SK-N-SH (cell line): ENCODE measurements at regions not wholly inside any gene's neighbourhood (a gene's known extent, or its start where the extent isn't known, plus 50 kb on each side); places are given as distances from the start of the nearest gene placed in this dataset.

Experiments used
- CTCF ChIA-PET: fragments of 300-600, 350-600 bp; formaldehyde crosslinking; extraction: SDS; loops from one replicate; lab custom pipeline; 2021; lab: Yijun Ruan, JAX
- POLR2A ChIA-PET: fragments of 350-600 bp; sonication (Branson Sonifier 250); formaldehyde crosslinking; extraction: SDS; loops from one replicate; lab custom pipeline; 2020; ENCODE audit warnings: antibody characterized with exemption, inconsistent platforms; lab: Yijun Ruan, JAX
- DNase-seq: peaks from one replicate; pipeline ENCODE4 v3.0.0; 2012
- H2AFZ ChIP-seq: fragments of 200-600 bp; sonication (generic); 2 replicates; pipeline ENCODE4 v1.8.1; 2016; ENCODE audit warnings: antibody characterized with exemption, mild to moderate bottlenecking, low read depth
- H3F3A ChIP-seq: fragments of 200-600 bp; sonication (generic); replicated peaks from 2 replicates; pipeline ENCODE3; 2016; ENCODE audit warnings: antibody characterized with exemption, mild to moderate bottlenecking; ENCODE audit not compliant: insufficient read depth
- H3K27ac ChIP-seq, 2 experiments: fragments of 200-500 bp in 1 of 2; fragments of 200-600 bp in 1 of 2; sonication (Bioruptor generic) in 1 of 2; sonication (generic), shearing (Covaris generic) in 1 of 2; 2 replicates each; pipeline versions ENCODE4 v1.5.1 to v1.6.1; 2014 to 2016; ENCODE audit warnings: low read depth in 2 of 2, inconsistent platforms in 1 of 2, low read length in 1 of 2, mild to moderate bottlenecking in 1 of 2, mixed read lengths in 1 of 2
- H3K27me3 ChIP-seq: fragments of 200-600 bp; sonication (generic), shearing (Covaris generic); 2 replicates; pipeline ENCODE4 v1.6.1; 2016; ENCODE audit warnings: mixed run types; ENCODE audit not compliant: insufficient read depth
- H3K36me3 ChIP-seq, 2 experiments: fragments of 200-500 bp in 1 of 2; fragments of 200-600 bp in 1 of 2; sonication (Bioruptor generic) in 1 of 2; sonication (generic) in 1 of 2; replicated peaks in 1 of 2; 2 replicates each; pipeline versions ENCODE3 to v1.5.1; 2014 to 2016; ENCODE audit warnings: low read length in 1 of 2, mild to moderate bottlenecking in 1 of 2; ENCODE audit not compliant: insufficient read depth in 2 of 2, control insufficient read depth in 1 of 2
- H3K4me1 ChIP-seq, 2 experiments: fragments of 200-500 bp in 1 of 2; fragments of 200-600 bp in 1 of 2; sonication (Bioruptor generic) in 1 of 2; sonication (generic), shearing (Covaris generic) in 1 of 2; 2 replicates each; pipeline versions ENCODE4 v1.5.1 to v1.6.1; 2014 to 2016; ENCODE audit warnings: low read depth in 1 of 2, low read length in 1 of 2, mixed run types in 1 of 2; ENCODE audit not compliant: insufficient read depth in 2 of 2, control insufficient read depth in 1 of 2
- H3K4me2 ChIP-seq: fragments of 200-600 bp; sonication (generic), shearing (Covaris generic); 2 replicates; pipeline ENCODE4 v1.6.1; 2017; ENCODE audit warnings: mixed run types
- H3K4me3 ChIP-seq, 2 experiments: fragments of 200-500 bp in 1 of 2; fragments of 200-600 bp in 1 of 2; sonication (Bioruptor generic) in 1 of 2; sonication (generic), shearing (Covaris generic) in 1 of 2; 2 replicates each; pipeline versions ENCODE4 v1.5.1 to v1.8.1; 2014 to 2016; ENCODE audit warnings: low read depth in 2 of 2, inconsistent platforms in 1 of 2, low read length in 1 of 2, mild to moderate bottlenecking in 1 of 2, mixed read lengths in 1 of 2, moderate library complexity in 1 of 2
- H3K79me2 ChIP-seq: fragments of 200-600 bp; sonication (generic); 2 replicates; pipeline ENCODE4 v1.8.1; 2017; ENCODE audit warnings: mild to moderate bottlenecking; ENCODE audit not compliant: insufficient read depth
- H3K9ac ChIP-seq: fragments of 200-600 bp; sonication (generic); 2 replicates; pipeline ENCODE4 v1.6.1; 2017; ENCODE audit warnings: mixed run types
- H3K9me2 ChIP-seq: fragments of 200-600 bp; sonication (generic); 2 replicates; pipeline ENCODE4 v1.6.1; 2017; ENCODE audit warnings: mixed run types
- H3K9me3 ChIP-seq: fragments of 200-600 bp; sonication (generic); 2 replicates; pipeline ENCODE4 v1.6.1; 2017; ENCODE audit warnings: mixed run types, mild to moderate bottlenecking, moderate library complexity
- H4K20me1 ChIP-seq: fragments of 200-600 bp; sonication (generic); 2 replicates; pipeline ENCODE4 v1.6.1; 2017; ENCODE audit warnings: mild to moderate bottlenecking, mixed run types; ENCODE audit not compliant: insufficient read depth
- CHD2 ChIP-seq: fragments of 150-350 bp; IDR thresholded peaks from 2 replicates; pipeline ENCODE4 v1.6.1; 2018; ENCODE audit warnings: low read length; ENCODE audit not compliant: partially characterized antibody
- EP300 ChIP-seq, 2 experiments: IDR thresholded peaks; 2 replicates each; pipeline versions ENCODE4 v1.4.0 to v1.6.1; 2012; ENCODE audit warnings: borderline replicate concordance in 1 of 2, low read depth in 1 of 2, low read length in 1 of 2
- FOSL2 ChIP-seq: IDR thresholded peaks from 2 replicates; pipeline ENCODE4 v1.4.0; 2012; ENCODE audit warnings: low read depth, mild to moderate bottlenecking, moderate library complexity, borderline replicate concordance
- FOXJ3 ChIP-seq: sonication (generic); formaldehyde crosslinking; IDR thresholded peaks from 2 replicates; pipeline ENCODE4 v1.5.1; 2020; ENCODE audit warnings: mild to moderate bottlenecking, missing genetic modification reagents
- FOXM1 ChIP-seq: IDR thresholded peaks from 2 replicates; pipeline ENCODE4 v1.4.0; 2012; ENCODE audit warnings: low read depth, mild to moderate bottlenecking
- GABPA ChIP-seq: IDR thresholded peaks from 2 replicates; pipeline ENCODE4 v1.4.0; 2012; ENCODE audit warnings: low read depth, mild to moderate bottlenecking
- GATA2 ChIP-seq: sonication (generic); formaldehyde crosslinking; IDR thresholded peaks from 2 replicates; pipeline ENCODE4 v1.5.0; 2020; ENCODE audit warnings: mild to moderate bottlenecking, missing genetic modification reagents
- JUND ChIP-seq: IDR thresholded peaks from 2 replicates; pipeline ENCODE4 v1.4.0; 2012
- MXI1 ChIP-seq: IDR thresholded peaks from 2 replicates; pipeline ENCODE4 v1.6.1; 2012; ENCODE audit warnings: mild to moderate bottlenecking, low read depth, low read length, improper control_type of control experiment
- NFIC ChIP-seq: IDR thresholded peaks from 2 replicates; pipeline ENCODE4 v1.4.0; 2012; ENCODE audit warnings: borderline replicate concordance
- NRF1 ChIP-seq: IDR thresholded peaks from 2 replicates; pipeline ENCODE4 v1.6.1; 2012; ENCODE audit warnings: low read depth, mild to moderate bottlenecking, low read length
- POLR2AphosphoS5 ChIP-seq: IDR thresholded peaks from 2 replicates; pipeline ENCODE4 v1.6.1; 2012; ENCODE audit warnings: low read depth, low read length
- RAD21 ChIP-seq: IDR thresholded peaks from 2 replicates; pipeline ENCODE4 v1.6.1; 2012; ENCODE audit warnings: mild to moderate bottlenecking, low read length
- RFX5 ChIP-seq: IDR thresholded peaks from 2 replicates; pipeline ENCODE4 v1.6.1; 2012; ENCODE audit warnings: mild to moderate bottlenecking, improper control_type of control experiment, low read length
- RXRA ChIP-seq: IDR thresholded peaks from 2 replicates; pipeline ENCODE4 v1.4.0; 2012; ENCODE audit warnings: low read depth, mild to moderate bottlenecking, borderline replicate concordance
- SMC3 ChIP-seq: IDR thresholded peaks from 2 replicates; pipeline ENCODE4 v1.6.1; 2012; ENCODE audit warnings: low read depth, low read length, improper control_type of control experiment
- TCF12 ChIP-seq: IDR thresholded peaks from 2 replicates; pipeline ENCODE4 v1.4.0; 2012
- USF2 ChIP-seq: fragments of 150-350 bp; IDR thresholded peaks from 2 replicates; pipeline ENCODE4 v1.6.1; 2017; ENCODE audit warnings: antibody characterized with exemption, low read length, low read depth, borderline replicate concordance
- YY1 ChIP-seq: IDR thresholded peaks from 2 replicates; pipeline ENCODE4 v1.4.0; 2012; ENCODE audit warnings: low read depth, mild to moderate bottlenecking
- WGBS: methylation state at CpG from one replicate; pipeline ENCODE4 v1.1.6; 2017; ENCODE audit warnings: low lambda C conversion rate; 5-methylcytosine and 5-hydroxymethylcytosine counted together
- TF ChIP-seq, protein P1 (sequence below): IDR thresholded peaks from 2 replicates; pipeline ENCODE4 v1.4.0; 2012; ENCODE audit warnings: low read depth
- TF ChIP-seq, protein P2 (sequence below): fragments of 200-600 bp; sonication (generic); IDR thresholded peaks from 2 replicates; pipeline ENCODE4 v1.6.1; 2017; ENCODE audit warnings: antibody characterized with exemption, mild to moderate bottlenecking, moderate library complexity
- TF ChIP-seq, protein P3 (sequence below): IDR thresholded peaks from 2 replicates; pipeline ENCODE4; 2012

DNA sequence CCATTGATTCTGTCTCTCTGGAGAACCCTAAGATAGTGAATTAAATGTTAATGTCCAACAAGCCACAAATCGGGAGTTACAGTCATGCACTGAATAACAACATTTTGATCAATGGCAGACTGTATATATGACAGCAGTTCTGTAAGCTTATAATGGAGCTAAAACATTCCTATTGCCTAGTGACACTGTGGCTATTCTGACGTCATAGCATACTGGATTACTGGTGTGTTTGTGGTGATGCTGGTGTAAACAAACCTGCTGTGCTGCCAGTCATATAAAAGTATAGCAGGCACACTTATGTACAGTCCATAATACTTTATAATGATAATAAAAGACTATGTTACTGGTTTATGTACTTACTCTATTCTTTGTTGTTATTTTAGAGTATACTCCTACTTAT, 56.7 kb upstream of the BICD1 start:
- POLR2A ChIA-PET = no interaction called here
- WGBS = 82% methylated on average over 2 of the region's 2 CpGs
- Histone ChIP-seq H3K9me3 (no peaks in the 10 kb centered on the region), H3K9ac (no peak overlapping the region), H2AFZ (no peak overlapping the region), H3K4me3 (no peak overlapping the region), H3K27me3 (no peaks in the 10 kb centered on the region), H3K4me2 (no peak overlapping the region), H3K79me2 (no peaks in the 10 kb centered on the region), H3K9me2 (no peaks in the 10 kb centered on the region), H3F3A (peaks cover 3% of the 10 kb centered on the region), H3K4me1 (no peaks in the 10 kb centered on the region), H4K20me1 (no peaks in the 10 kb centered on the region), H3K36me3 (no peaks in the 10 kb centered on the region), H3K27ac (no peak overlapping the region)
- TF ChIP-seq RAD21 (no peak), FOXJ3 (CRISPR knock-in tag) (no peak), GABPA (no peak), MXI1 (no peak), NFIC (no peak), RFX5 (no peak), GATA2 (no peak), SMC3 (no peak), YY1 (no peak), RXRA (no peak), EP300 (IDR thresholded peaks at IDR 0.05; ENCODE audit: borderline replicate concordance in 1 of 2, low read depth in 1 of 2, low read length in 1 of 2) (no peak), CHD2 (no peak), NRF1 (no peak)
- TF ChIP-seq, protein P1, sequence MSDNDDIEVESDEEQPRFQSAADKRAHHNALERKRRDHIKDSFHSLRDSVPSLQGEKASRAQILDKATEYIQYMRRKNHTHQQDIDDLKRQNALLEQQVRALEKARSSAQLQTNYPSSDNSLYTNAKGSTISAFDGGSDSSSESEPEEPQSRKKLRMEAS = no peak
- CTCF ChIA-PET = interaction anchor here (0.6 kb wide), 1 partner anchor 387 kb away, joined by 3 read pairs; no protein-coding TSS in a partner anchor
- DNase-seq = no peak

DNA sequence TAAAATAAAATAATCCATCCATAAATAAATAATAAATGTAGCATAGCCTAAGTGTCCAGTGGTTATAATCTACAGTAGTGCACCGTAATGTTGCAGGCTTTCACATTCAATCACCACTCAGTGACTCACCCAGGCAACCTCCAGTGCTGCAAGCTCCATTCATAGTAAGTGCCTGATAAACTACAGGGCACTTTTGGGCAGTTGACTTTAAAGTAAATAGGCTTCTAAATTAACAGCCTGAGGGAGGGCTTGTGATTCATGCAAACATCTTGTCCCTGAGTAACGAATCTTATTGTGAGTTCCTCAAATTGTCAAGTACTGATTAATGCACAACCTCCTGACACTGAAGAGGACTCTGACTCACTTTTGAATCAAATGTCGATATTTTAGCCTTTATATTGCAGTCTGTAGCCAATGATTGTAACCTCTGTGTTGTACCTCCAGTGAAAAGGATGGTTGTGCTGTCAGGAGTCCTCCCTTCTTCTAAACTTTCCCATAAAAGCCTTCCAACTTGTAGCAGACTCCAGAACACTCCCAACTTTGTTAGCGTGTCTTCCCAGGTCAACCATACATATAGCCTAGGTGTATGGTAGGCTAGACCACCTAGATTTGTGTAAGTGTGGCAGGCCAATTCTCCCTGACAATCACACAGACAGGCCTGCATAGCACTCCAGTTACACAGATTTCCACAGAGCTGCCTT, 55.0 kb upstream of the BICD1 start:
- Histone ChIP-seq H3K9ac (no peak overlapping the region), H3K79me2 (no peaks in the 10 kb centered on the region), H3K4me2 (peak overlapping the region; percentile 37; the same call in 1 of the 2 replicates)
- TF ChIP-seq POLR2AphosphoS5 (0 out of 2 replicates have a peak, but pooled peaks have one; percentile 16), JUND (peak; percentile 56; the same call in 1 of the 2 replicates), EP300 (IDR thresholded peaks at IDR 0.05; ENCODE audit: borderline replicate concordance in 1 of 2, low read depth in 1 of 2, low read length in 1 of 2) (peak in 1 of 2 experiments; percentile 17; a peak in 1 of 4 replicates), FOXJ3 (CRISPR knock-in tag) (no peak), FOSL2 (peak; percentile 78), RAD21 (no peak), NFIC (0 out of 2 replicates have a peak, but pooled peaks have one; percentile 9), FOXM1 (no peak), USF2 (no peak), TCF12 (peak; percentile 70), YY1 (no peak)
- TF ChIP-seq, protein P2, sequence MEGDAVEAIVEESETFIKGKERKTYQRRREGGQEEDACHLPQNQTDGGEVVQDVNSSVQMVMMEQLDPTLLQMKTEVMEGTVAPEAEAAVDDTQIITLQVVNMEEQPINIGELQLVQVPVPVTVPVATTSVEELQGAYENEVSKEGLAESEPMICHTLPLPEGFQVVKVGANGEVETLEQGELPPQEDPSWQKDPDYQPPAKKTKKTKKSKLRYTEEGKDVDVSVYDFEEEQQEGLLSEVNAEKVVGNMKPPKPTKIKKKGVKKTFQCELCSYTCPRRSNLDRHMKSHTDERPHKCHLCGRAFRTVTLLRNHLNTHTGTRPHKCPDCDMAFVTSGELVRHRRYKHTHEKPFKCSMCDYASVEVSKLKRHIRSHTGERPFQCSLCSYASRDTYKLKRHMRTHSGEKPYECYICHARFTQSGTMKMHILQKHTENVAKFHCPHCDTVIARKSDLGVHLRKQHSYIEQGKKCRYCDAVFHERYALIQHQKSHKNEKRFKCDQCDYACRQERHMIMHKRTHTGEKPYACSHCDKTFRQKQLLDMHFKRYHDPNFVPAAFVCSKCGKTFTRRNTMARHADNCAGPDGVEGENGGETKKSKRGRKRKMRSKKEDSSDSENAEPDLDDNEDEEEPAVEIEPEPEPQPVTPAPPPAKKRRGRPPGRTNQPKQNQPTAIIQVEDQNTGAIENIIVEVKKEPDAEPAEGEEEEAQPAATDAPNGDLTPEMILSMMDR = no peak
- TF ChIP-seq, protein P3, sequence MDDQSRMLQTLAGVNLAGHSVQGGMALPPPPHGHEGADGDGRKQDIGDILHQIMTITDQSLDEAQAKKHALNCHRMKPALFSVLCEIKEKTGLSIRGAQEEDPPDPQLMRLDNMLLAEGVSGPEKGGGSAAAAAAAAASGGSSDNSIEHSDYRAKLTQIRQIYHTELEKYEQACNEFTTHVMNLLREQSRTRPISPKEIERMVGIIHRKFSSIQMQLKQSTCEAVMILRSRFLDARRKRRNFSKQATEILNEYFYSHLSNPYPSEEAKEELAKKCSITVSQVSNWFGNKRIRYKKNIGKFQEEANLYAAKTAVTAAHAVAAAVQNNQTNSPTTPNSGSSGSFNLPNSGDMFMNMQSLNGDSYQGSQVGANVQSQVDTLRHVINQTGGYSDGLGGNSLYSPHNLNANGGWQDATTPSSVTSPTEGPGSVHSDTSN = peak; percentile 78
- TF ChIP-seq, protein P1 = no peak
- TF ChIP-seq, all 33 proteins: peak for 7
- H3K4me3 ChIP-seq = no peak overlapping the region
- H3K4me1 ChIP-seq = no peaks in the 10 kb centered on the region
- 0 out of 2 replicates have a peak overlapping the region, but pooled peaks have one; percentile 44 for H2AFZ ChIP-seq
- ChIA-PET POLR2A (no interaction called here), CTCF (no interaction called here)
- no peaks in the 10 kb centered on the region for H3K36me3 ChIP-seq
- 42% methylated on average over 4 of the region's 4 CpGs for WGBS
- no peaks in the 10 kb centered on the region for H3K9me2 ChIP-seq
- H3K9me3 ChIP-seq = no peaks in the 10 kb centered on the region
- H4K20me1 ChIP-seq = no peaks in the 10 kb centered on the region
- H3F3A ChIP-seq = peaks cover 3% of the 10 kb centered on the region
- peak overlapping the region in 1 of 2 experiments; percentile 61; a peak in 2 of 4 replicates for H3K27ac ChIP-seq
- no peak for DNase-seq
- no peaks in the 10 kb centered on the region for H3K27me3 ChIP-seq
